Muscle of leg (tissue), 3 donors: ENCODE measurements at regions not wholly inside any gene's neighbourhood (a gene's known extent, or its start where the extent isn't known, plus 50 kb on each side); places are given as distances from the start of the nearest gene placed in this dataset.

ENCODE experiments used
- DNase-seq: peaks from one replicate; pipeline ENCODE4 v3.0.0; 2013
- H3K27ac ChIP-seq: one replicate; pipeline ENCODE4 v1.5.1; 2013; ENCODE audit warnings: mild to moderate bottlenecking, low read length, control low read depth
- H3K27me3 ChIP-seq: one replicate; pipeline ENCODE4 v1.6.1; 2013; ENCODE audit warnings: low read length; ENCODE audit not compliant: control insufficient read depth, insufficient read depth
- H3K36me3 ChIP-seq: one replicate; pipeline ENCODE4 v1.6.1; 2013; ENCODE audit warnings: low read length; ENCODE audit not compliant: control insufficient read depth, insufficient read depth
- H3K4me1 ChIP-seq: one replicate; pipeline ENCODE4 v1.6.1; 2013; ENCODE audit warnings: low read length; ENCODE audit not compliant: control insufficient read depth, insufficient read depth
- H3K4me3 ChIP-seq: one replicate; pipeline ENCODE4 v1.5.1; 2013; ENCODE audit warnings: low read length, control low read depth
- H3K9me3 ChIP-seq: replicated peaks from 2 replicates; pipeline ENCODE4 v1.6.1; 2013; ENCODE audit warnings: low read depth, low read length; ENCODE audit not compliant: control insufficient read depth
- WGBS: methylation state at CpG from one replicate; pipeline ENCODE4 v1.1.5; 2013; ENCODE audit warnings: missing lambda C conversion rate; ENCODE audit not compliant: insufficient coverage; 5-methylcytosine and 5-hydroxymethylcytosine counted together

DNA sequence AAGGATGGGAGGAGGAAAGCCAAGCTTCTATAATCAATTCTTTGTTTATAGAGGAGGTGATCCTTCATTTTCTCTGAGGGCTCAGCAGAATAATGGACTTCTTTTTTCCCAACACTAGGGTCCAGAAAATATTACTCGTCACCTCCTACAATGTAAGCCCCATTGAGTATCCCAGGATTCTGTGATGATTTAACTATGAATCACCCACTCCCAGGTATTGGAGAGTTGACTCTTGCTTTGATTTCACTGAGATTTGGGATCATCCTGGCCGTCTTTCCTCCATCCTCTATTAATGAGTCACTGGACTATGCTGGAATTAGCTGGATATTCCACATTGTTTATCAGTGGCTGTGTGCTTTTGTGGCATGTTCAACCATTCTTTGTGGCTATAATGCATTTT, 452.0 kb downstream of the NPIPA7 start:
- H3K4me3 ChIP-seq: no peak overlapping the region
- no peak for DNase-seq
- no peaks in the 10 kb centered on the region for H3K9me3 ChIP-seq
- no peaks in the 10 kb centered on the region for H3K36me3 ChIP-seq
- H3K4me1 ChIP-seq: no peaks in the 10 kb centered on the region
- WGBS: no CpG with 5 or more reads among the region's 2 CpGs
- H3K27ac ChIP-seq: no peak overlapping the region
- H3K27me3 ChIP-seq: no peaks in the 10 kb centered on the region

- no peak for DNase-seq
- H3K4me1 ChIP-seq: no peaks in the 10 kb centered on the region
- H3K36me3 ChIP-seq: no peaks in the 10 kb centered on the region
- H3K9me3 ChIP-seq: no peaks in the 10 kb centered on the region
- H3K27ac ChIP-seq: no peak overlapping the region
- H3K4me3 ChIP-seq: no peak overlapping the region
- WGBS: 73% methylated on average over 2 of the region's 3 CpGs
- H3K27me3 ChIP-seq: no peaks in the 10 kb centered on the region
Observed at GRCh38 chr16:16833165-16833564, 454.2 kb downstream of the NPIPA7 start.

DNA sequence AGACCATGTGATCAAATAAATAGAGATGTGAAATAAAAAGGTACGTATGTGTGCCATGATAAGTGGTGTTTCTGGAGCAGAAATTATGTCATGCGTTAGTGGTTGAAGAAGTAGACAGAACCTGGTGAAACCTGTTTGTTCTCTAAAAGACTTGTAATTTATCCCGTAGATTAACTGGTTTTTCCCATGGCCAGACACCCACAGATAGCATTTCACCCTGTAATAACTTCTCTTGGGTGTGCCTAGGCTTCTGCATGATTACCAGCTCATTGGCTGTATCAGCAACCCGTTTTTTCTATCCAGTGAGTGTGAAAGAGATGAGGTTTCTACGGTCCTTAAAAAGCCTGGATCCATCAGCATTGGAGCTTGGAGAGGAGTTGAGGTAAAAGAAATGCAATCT, 471.3 kb downstream of the NPIPA7 start:
- 100% methylated on average over 1 of the region's 5 CpGs for WGBS

GRCh38 chr16:16857012-16857411, 478.1 kb downstream of the NPIPA7 start:
- no CpG with 5 or more reads among the region's 1 CpG for WGBS
- H3K36me3 ChIP-seq: no peaks in the 10 kb centered on the region
- no peak overlapping the region for H3K27ac ChIP-seq
- no peaks in the 10 kb centered on the region for H3K9me3 ChIP-seq
- no peaks in the 10 kb centered on the region for H3K27me3 ChIP-seq
- no peak for DNase-seq
- no peak overlapping the region for H3K4me3 ChIP-seq
- H3K4me1 ChIP-seq: peaks cover 2% of the 10 kb centered on the region

More for the DNA sequence above, 471.3 kb downstream of the NPIPA7 start:
- Histone ChIP-seq H3K36me3 (no peaks in the 10 kb centered on the region), H3K9me3 (no peaks in the 10 kb centered on the region), H3K27me3 (no peaks in the 10 kb centered on the region), H3K27ac (no peak overlapping the region), H3K4me3 (no peak overlapping the region), H3K4me1 (no peaks in the 10 kb centered on the region)
- DNase-seq: no peak

- no peaks in the 10 kb centered on the region for H3K27me3 ChIP-seq
- 58% methylated on average over 2 of the region's 5 CpGs for WGBS
- H3K4me3 ChIP-seq: no peak overlapping the region
- H3K27ac ChIP-seq: no peak overlapping the region
- no peak for DNase-seq
- H3K36me3 ChIP-seq: no peaks in the 10 kb centered on the region
- no peaks in the 10 kb centered on the region for H3K9me3 ChIP-seq
- H3K4me1 ChIP-seq: peaks cover 2% of the 10 kb centered on the region
Observed at GRCh38 chr16:16857603-16858283, 478.8 kb downstream of the NPIPA7 start.

GRCh38 chr16:16861546-16861945, 482.6 kb downstream of the NPIPA7 start:
- Histone ChIP-seq H3K27me3 (no peaks in the 10 kb centered on the region), H3K4me3 (no peak overlapping the region), H3K27ac (no peak overlapping the region), H3K36me3 (no peaks in the 10 kb centered on the region), H3K4me1 (peaks cover 2% of the 10 kb centered on the region), H3K9me3 (no peaks in the 10 kb centered on the region)
- 3% methylated on average over 5 of the region's 7 CpGs for WGBS
- DNase-seq: peak; percentile 53

DNA sequence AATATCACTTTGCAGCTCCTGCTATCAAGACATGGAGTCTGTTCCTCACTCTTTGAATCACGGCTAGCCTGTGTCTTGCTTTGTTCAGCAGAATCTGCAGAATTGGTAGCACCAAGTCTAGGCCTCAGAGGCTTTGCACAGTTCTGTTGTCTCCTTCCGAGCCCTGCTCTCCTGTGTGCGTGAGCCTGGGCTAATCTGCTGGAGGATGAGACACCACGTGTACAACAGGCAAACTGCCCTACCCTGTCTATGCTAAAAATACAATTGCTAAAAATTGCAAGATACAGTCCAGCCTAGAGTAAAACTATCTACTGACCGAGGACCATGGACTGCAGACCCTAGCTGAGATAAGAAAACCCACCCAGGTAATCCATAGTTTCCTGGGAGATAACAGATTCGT, 484.7 kb downstream of the NPIPA7 start:
- no peak for DNase-seq
- Histone ChIP-seq H3K27me3 (peaks cover 6% of the 10 kb centered on the region), H3K36me3 (no peaks in the 10 kb centered on the region), H3K9me3 (no peaks in the 10 kb centered on the region), H3K4me3 (no peak overlapping the region), H3K27ac (no peak overlapping the region), H3K4me1 (peaks cover 2% of the 10 kb centered on the region)
- 79% methylated on average over 4 of the region's 6 CpGs for WGBS

GRCh38 chr16:16864536-16864935, 485.6 kb downstream of the NPIPA7 start:
- Histone ChIP-seq H3K9me3 (no peaks in the 10 kb centered on the region), H3K27me3 (peaks cover 6% of the 10 kb centered on the region), H3K4me1 (peaks cover 2% of the 10 kb centered on the region), H3K27ac (no peak overlapping the region), H3K4me3 (no peak overlapping the region), H3K36me3 (no peaks in the 10 kb centered on the region)
- no peak for DNase-seq
- 50% methylated on average over 1 of the region's 4 CpGs for WGBS

DNA sequence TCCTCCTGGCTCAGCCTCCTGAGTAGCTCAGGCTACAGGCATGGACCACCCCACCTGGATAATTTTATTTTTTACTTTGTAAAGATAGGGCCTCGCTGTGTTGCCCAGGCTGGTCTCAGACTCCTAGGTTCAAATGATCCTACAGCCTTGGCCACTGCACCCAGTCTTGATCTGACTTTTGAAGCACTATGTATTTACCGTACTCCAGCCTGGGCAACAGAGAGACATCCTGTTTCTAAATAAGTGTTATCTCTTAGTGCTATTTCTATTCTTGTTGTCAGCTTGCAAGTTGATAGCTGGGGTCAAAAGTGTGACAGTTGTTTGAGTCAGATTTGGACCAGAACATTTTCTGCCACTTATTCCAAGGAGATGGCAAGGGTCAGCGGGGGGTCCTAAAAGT, 486.4 kb downstream of the NPIPA7 start:
- WGBS: 71% methylated on average over 1 of the region's 3 CpGs
- H3K27ac ChIP-seq: no peak overlapping the region
- H3K9me3 ChIP-seq: no peaks in the 10 kb centered on the region
- no peak for DNase-seq
- H3K4me3 ChIP-seq: no peak overlapping the region
- peaks cover 2% of the 10 kb centered on the region for H3K4me1 ChIP-seq
- peaks cover 6% of the 10 kb centered on the region for H3K27me3 ChIP-seq
- no peaks in the 10 kb centered on the region for H3K36me3 ChIP-seq

DNA sequence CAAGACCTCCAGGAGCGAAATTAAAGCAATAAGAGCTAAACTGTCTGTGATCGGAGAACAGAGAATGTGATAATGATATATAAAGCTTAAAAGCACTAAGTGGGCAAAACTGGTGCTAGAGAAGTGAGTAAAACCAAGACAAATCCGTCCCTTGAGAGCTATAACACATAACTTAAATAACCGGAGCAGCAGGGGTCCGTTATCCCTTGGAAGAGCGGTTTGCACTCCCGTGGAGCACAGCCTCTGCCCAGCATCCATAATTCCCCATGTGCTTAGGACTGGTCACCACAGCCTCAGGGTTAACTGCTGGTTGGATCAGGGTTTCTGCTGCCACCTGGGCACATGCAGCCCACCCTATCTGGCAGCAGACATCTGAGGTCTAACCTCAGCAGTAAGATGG, 489.0 kb downstream of the NPIPA7 start:
- no peak for DNase-seq
- H3K36me3 ChIP-seq: no peaks in the 10 kb centered on the region
- peaks cover 6% of the 10 kb centered on the region for H3K27me3 ChIP-seq

GRCh38 chr16:16868727-16869126, 489.8 kb downstream of the NPIPA7 start:
- Histone ChIP-seq H3K4me3 (no peak overlapping the region), H3K9me3 (no peaks in the 10 kb centered on the region), H3K27me3 (peaks cover 6% of the 10 kb centered on the region), H3K4me1 (no peaks in the 10 kb centered on the region), H3K36me3 (no peaks in the 10 kb centered on the region), H3K27ac (no peak overlapping the region)
- WGBS: 27% methylated on average over 2 of the region's 2 CpGs
- no peak for DNase-seq

More for the DNA sequence above, 489.0 kb downstream of the NPIPA7 start:
- no peak overlapping the region for H3K27ac ChIP-seq
- H3K9me3 ChIP-seq: no peaks in the 10 kb centered on the region
- no peaks in the 10 kb centered on the region for H3K4me1 ChIP-seq
- H3K4me3 ChIP-seq: no peak overlapping the region
- WGBS: 19% methylated on average over 5 of the region's 7 CpGs
